ENCODE measurements at regions not wholly inside any gene's neighbourhood (a gene's known extent, or its start where the extent isn't known, plus 50 kb on each side); places are given as distances from the start of the nearest gene placed in this dataset.

GRCh38 chr2:211174631-211175030 is 618.2 kb downstream of the CPS1 start:
- TF ChIP-seq POLR2A (IDR thresholded peaks at IDR 0.05; ENCODE audit: low read length) (no peak), GATA1 (IDR thresholded peaks at IDR 0.05; ENCODE audit: low read depth, low read length) (no peak)
